ENCODE measurements at regions not wholly inside any gene's neighbourhood (a gene's known extent, or its start where the extent isn't known, plus 50 kb on each side); places are given as distances from the start of the nearest gene placed in this dataset.

- Mint-ChIP-seq H3K9me3 (peaks cover 52 to 54% of the 10 kb centered on the region in 2 experiments), H3K36me3 (ENCODE audit: insufficient read depth in 1 of 3, low read depth in 3 of 3) (peaks cover 40 to 57% (median 47%) of the 10 kb centered on the region in 3 experiments), H3K27ac (no peak overlapping the region), H3K4me3 (no peak overlapping the region), H3K27me3 (ENCODE audit: low read depth) (peaks cover 6% of the 10 kb centered on the region), H3K4me1 (peaks cover 0 to under 1% of the 10 kb centered on the region in 2 experiments; a peak in 1 of 4 replicates)
- H3K9me3 ChIP-seq (ENCODE audit: control insufficient read depth, low read depth, low read length), result peaks cover 15% of the 10 kb centered on the region
- H3K27ac ChIP-seq (ENCODE audit: insufficient read length, low read depth, low read length), result no peak overlapping the region
- no peak overlapping the region for H3K18ac ChIP-seq (ENCODE audit: insufficient read length, low read depth, low read length)
- no peak overlapping the region for H3T11ph ChIP-seq (ENCODE audit: low read length)
- H4K20me1 ChIP-seq (ENCODE audit: control insufficient read depth, insufficient read depth, insufficient read length), result no peaks in the 10 kb centered on the region
- WGBS (ENCODE audit: extremely low coverage, insufficient read length, low lambda C conversion rate), result no CpG with 5 or more reads among the region's 2 CpGs
- no peak overlapping the region for H2AK5ac ChIP-seq (ENCODE audit: insufficient read length, low read length)
- H2BK20ac ChIP-seq (ENCODE audit: low read depth, low read length, poor library complexity, severe bottlenecking), result no peak overlapping the region
- no peak overlapping the region for H3K14ac ChIP-seq (ENCODE audit: insufficient read depth, low read length)
- H3K9ac ChIP-seq (ENCODE audit: extremely low read depth, insufficient read length, low read length), result no peak overlapping the region
- TF ChIP-seq, protein P1, sequence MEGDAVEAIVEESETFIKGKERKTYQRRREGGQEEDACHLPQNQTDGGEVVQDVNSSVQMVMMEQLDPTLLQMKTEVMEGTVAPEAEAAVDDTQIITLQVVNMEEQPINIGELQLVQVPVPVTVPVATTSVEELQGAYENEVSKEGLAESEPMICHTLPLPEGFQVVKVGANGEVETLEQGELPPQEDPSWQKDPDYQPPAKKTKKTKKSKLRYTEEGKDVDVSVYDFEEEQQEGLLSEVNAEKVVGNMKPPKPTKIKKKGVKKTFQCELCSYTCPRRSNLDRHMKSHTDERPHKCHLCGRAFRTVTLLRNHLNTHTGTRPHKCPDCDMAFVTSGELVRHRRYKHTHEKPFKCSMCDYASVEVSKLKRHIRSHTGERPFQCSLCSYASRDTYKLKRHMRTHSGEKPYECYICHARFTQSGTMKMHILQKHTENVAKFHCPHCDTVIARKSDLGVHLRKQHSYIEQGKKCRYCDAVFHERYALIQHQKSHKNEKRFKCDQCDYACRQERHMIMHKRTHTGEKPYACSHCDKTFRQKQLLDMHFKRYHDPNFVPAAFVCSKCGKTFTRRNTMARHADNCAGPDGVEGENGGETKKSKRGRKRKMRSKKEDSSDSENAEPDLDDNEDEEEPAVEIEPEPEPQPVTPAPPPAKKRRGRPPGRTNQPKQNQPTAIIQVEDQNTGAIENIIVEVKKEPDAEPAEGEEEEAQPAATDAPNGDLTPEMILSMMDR (conservative IDR thresholded peaks at IDR 0.05), result no peak
- no peak overlapping the region for H3K4me2 ChIP-seq (ENCODE audit: insufficient read depth, insufficient read length, low read length)
- H2BK5ac ChIP-seq (ENCODE audit: insufficient read length, low read length), result no peak overlapping the region
- no peaks in the 10 kb centered on the region for H3K79me1 ChIP-seq (ENCODE audit: insufficient read depth, low read depth, low read length, poor library complexity, severe bottlenecking)
- DNase-seq, result no peak
- no peak overlapping the region for H2BK15ac ChIP-seq (ENCODE audit: low read depth, low read length)
- no peak overlapping the region for H3K4ac ChIP-seq (ENCODE audit: low read depth, low read length)
- no peak overlapping the region for H2AFZ ChIP-seq (ENCODE audit: low read length)
- H3K23me2 ChIP-seq (ENCODE audit: insufficient read length, low read depth, low read length, poor library complexity, severe bottlenecking), result no peaks in the 10 kb centered on the region
- H2BK120ac ChIP-seq (ENCODE audit: low read depth, low read length, poor library complexity, severe bottlenecking), result no peak overlapping the region
- no peak overlapping the region for H4K8ac ChIP-seq (replicated peaks; ENCODE audit: insufficient read length, low read depth, low read length)
- no peak overlapping the region for H3K23ac ChIP-seq (ENCODE audit: insufficient read length, low read depth, low read length)
- H4K91ac ChIP-seq (ENCODE audit: insufficient read length, low read depth, low read length), result no peak overlapping the region
- no peak overlapping the region for H2BK12ac ChIP-seq (ENCODE audit: insufficient read length, low read depth, low read length)
- no peak overlapping the region for H3K56ac ChIP-seq (ENCODE audit: insufficient read length, low read depth, low read length)
- H3K79me2 ChIP-seq (ENCODE audit: insufficient read depth, low read length), result no peaks in the 10 kb centered on the region
- no peaks in the 10 kb centered on the region for H3K4me1 ChIP-seq (ENCODE audit: insufficient read depth, low read length)
- H3K27me3 ChIP-seq (ENCODE audit: insufficient read depth, low read length), result no peaks in the 10 kb centered on the region
- no peak overlapping the region for H4K5ac ChIP-seq (ENCODE audit: insufficient read length, low read depth, low read length)
Measured at GRCh38 chr10:123385508-123386080, 231.4 kb downstream of the BUB3 start.

All from H9 (cell line).